IMR-90 (cell line): ENCODE measurements at regions not wholly inside any gene's neighbourhood (a gene's known extent, or its start where the extent isn't known, plus 50 kb on each side); places are given as distances from the start of the nearest gene placed in this dataset.

Experiments used
- ATAC-seq: fragments of 200-7000 bp; cut with Tn5 transposase; 2 replicates; pipeline ENCODE4 v1.9.1; 2020; ENCODE audit warnings: low read depth, mild to moderate bottlenecking, moderate library complexity
- BruUV-seq: library from RNA; stranded (reverse); fragments of 400-500 nt; replicated peaks from 2 replicates; lab custom pipeline; 2021; lab: Mats Ljungman, UMichigan
- CTCF ChIA-PET: fragments of 300-600 bp; formaldehyde crosslinking; extraction: SDS; loops from one replicate; lab custom pipeline; 2021; ENCODE audit warnings: antibody characterized with exemption; lab: Yijun Ruan, JAX
- POLR2A ChIA-PET: fragments of 300-600 bp; sonication (Branson Sonifier 250); formaldehyde crosslinking; loops from one replicate; lab custom pipeline; 2022; ENCODE audit warnings: antibody characterized with exemption; ENCODE audit not compliant: unreplicated experiment; lab: Charles Lee
- DNase-seq: peaks from one replicate; pipeline ENCODE4 v3.0.0; 2013
- H2AFZ ChIP-seq: replicated peaks from 2 replicates; pipeline ENCODE3; 2013; ENCODE audit warnings: low read length, mild to moderate bottlenecking; ENCODE audit not compliant: poor library complexity
- H2AK5ac ChIP-seq: 2 replicates; pipeline ENCODE4 v1.6.1; 2013; ENCODE audit warnings: low read depth, low read length, inconsistent platforms
- H2AK9ac ChIP-seq: replicated peaks from 2 replicates; pipeline ENCODE3; 2013; ENCODE audit warnings: mild to moderate bottlenecking, low read depth, low read length, moderate library complexity; ENCODE audit not compliant: poor library complexity
- H2BK120ac ChIP-seq: 2 replicates; pipeline ENCODE4 v1.6.1; 2013; ENCODE audit warnings: low read depth, low read length, inconsistent platforms
- H2BK15ac ChIP-seq: 3 replicates; pipeline ENCODE4 v1.6.1; 2013; ENCODE audit warnings: low read depth, low read length, inconsistent platforms
- H2BK20ac ChIP-seq: 2 replicates; pipeline ENCODE4 v1.6.1; 2013; ENCODE audit warnings: low read depth, mild to moderate bottlenecking, inconsistent platforms, low read length, moderate library complexity
- H2BK5ac ChIP-seq: 2 replicates; pipeline ENCODE4 v1.6.1; 2013; ENCODE audit warnings: mild to moderate bottlenecking, low read depth, low read length, inconsistent platforms; ENCODE audit not compliant: poor library complexity, severe bottlenecking
- H3K14ac ChIP-seq: replicated peaks from 2 replicates; pipeline ENCODE4 v1.6.1; 2013; ENCODE audit warnings: low read depth, low read length, inconsistent platforms
- H3K18ac ChIP-seq: 2 replicates; pipeline ENCODE4 v1.6.1; 2013; ENCODE audit warnings: low read depth, low read length, control low read depth
- H3K23ac ChIP-seq: 2 replicates; pipeline ENCODE4 v1.6.1; 2013; ENCODE audit warnings: low read depth, low read length, inconsistent platforms
- H3K27ac ChIP-seq: 2 replicates; pipeline ENCODE4 v1.5.1; 2013; ENCODE audit warnings: mild to moderate bottlenecking, control low read depth, low read length; ENCODE audit not compliant: insufficient read depth
- H3K27me3 ChIP-seq: 2 replicates; pipeline ENCODE4 v1.6.1; 2013; ENCODE audit warnings: low read length; ENCODE audit not compliant: control insufficient read depth, insufficient read depth
- H3K36me3 ChIP-seq: 2 replicates; pipeline ENCODE4 v1.6.1; 2013; ENCODE audit warnings: low read length, mixed read lengths; ENCODE audit not compliant: control insufficient read depth, insufficient read depth
- H3K4ac ChIP-seq: 2 replicates; pipeline ENCODE4 v1.6.1; 2013; ENCODE audit warnings: low read depth, low read length, inconsistent platforms
- H3K4me1 ChIP-seq: 2 replicates; pipeline ENCODE4 v1.6.1; 2013; ENCODE audit warnings: low read length, mixed read lengths; ENCODE audit not compliant: control insufficient read depth, insufficient read depth
- H3K4me2 ChIP-seq: 2 replicates; pipeline ENCODE4 v1.6.1; 2013; ENCODE audit warnings: low read depth, mild to moderate bottlenecking, control low read depth, low read length, moderate library complexity
- H3K4me3 ChIP-seq: 2 replicates; pipeline ENCODE4 v1.5.1; 2013; ENCODE audit warnings: low read depth, mild to moderate bottlenecking, control low read depth, low read length, moderate library complexity; ENCODE audit not compliant: insufficient read depth
- H3K56ac ChIP-seq: 2 replicates; pipeline ENCODE4 v1.6.1; 2013; ENCODE audit warnings: low read length, inconsistent platforms; ENCODE audit not compliant: insufficient read depth; ENCODE audit errors: extremely low read depth
- H3K79me1 ChIP-seq, 2 experiments: 2 replicates each; pipeline ENCODE4 v1.6.1; 2013; ENCODE audit warnings: low read length in 2 of 2, inconsistent platforms in 1 of 2, low read depth in 1 of 2
- H3K9ac ChIP-seq: 2 replicates; pipeline ENCODE4 v1.6.1; 2013; ENCODE audit warnings: low read depth, low read length, control low read depth
- H3K9me1 ChIP-seq: 2 replicates; pipeline ENCODE4 v1.6.1; 2013; ENCODE audit warnings: low read length, inconsistent platforms; ENCODE audit not compliant: insufficient read depth
- H3K9me3 ChIP-seq: 2 replicates; pipeline ENCODE4 v1.6.1; 2013; ENCODE audit warnings: low read length; ENCODE audit not compliant: control insufficient read depth, insufficient read depth
- H4K20me1 ChIP-seq: 2 replicates; pipeline ENCODE4 v1.6.1; 2013; ENCODE audit warnings: low read length, inconsistent platforms; ENCODE audit not compliant: insufficient read depth
- H4K5ac ChIP-seq: 2 replicates; pipeline ENCODE4 v1.6.1; 2013; ENCODE audit warnings: mild to moderate bottlenecking, low read depth, low read length, control low read depth
- H4K8ac ChIP-seq, 2 experiments: 2 replicates each; pipeline ENCODE4 v1.6.1; 2013; ENCODE audit warnings: low read depth in 2 of 2, low read length in 2 of 2, control low read depth in 1 of 2, inconsistent platforms in 1 of 2
- H4K91ac ChIP-seq: 2 replicates; pipeline ENCODE4 v1.6.1; 2013; ENCODE audit warnings: low read depth, low read length, inconsistent platforms; ENCODE audit not compliant: insufficient read depth
- MAFK ChIP-seq: IDR thresholded peaks from 2 replicates; pipeline ENCODE4 v1.6.1; 2012; ENCODE audit warnings: low read depth, low read length, improper control_type of control experiment
- NFE2L2 ChIP-seq: fragments of 150-350 bp; IDR thresholded peaks from 2 replicates; pipeline ENCODE4 v1.6.1; 2016; ENCODE audit warnings: low read depth, mild to moderate bottlenecking, low read length
- SMC3 ChIP-seq: fragments of 150-350 bp; IDR thresholded peaks from 2 replicates; pipeline ENCODE4 v1.6.1; 2016; ENCODE audit warnings: low read depth, mild to moderate bottlenecking, antibody characterized with exemption, low read length, moderate library complexity
- WGBS, 2 experiments: methylation state at CpG; one replicate each; pipeline versions ENCODE4 v1.1.5 to v1.1.7; 2013; ENCODE audit warnings: missing lambda C conversion rate in 2 of 2; ENCODE audit not compliant: insufficient read length in 1 of 2; ENCODE audit errors: extremely low coverage in 2 of 2; 5-methylcytosine and 5-hydroxymethylcytosine counted together
- dilution Hi-C: fragments of 300-500 bp; cut with HindIII; formaldehyde crosslinking; loops from one replicate; pipeline ENCODE4 v1.14.3; 2018; ENCODE audit warnings: low sequenced_read_pairs; ENCODE audit not compliant: unreplicated experiment
- in situ Hi-C: fragments of 300-500 bp; cut with MboI; formaldehyde crosslinking; loops from 3 replicates; pipeline ENCODE4 v1.14.3; 2019; ENCODE audit warnings: low sequenced_read_pairs, inconsistent platforms, mixed read lengths
- intact Hi-C: fragments of 100-400 bp; cut with micrococcal nuclease; formaldehyde crosslinking; loops from 2 replicates; pipeline ENCODE4 v1.10.0; 2022

DNA sequence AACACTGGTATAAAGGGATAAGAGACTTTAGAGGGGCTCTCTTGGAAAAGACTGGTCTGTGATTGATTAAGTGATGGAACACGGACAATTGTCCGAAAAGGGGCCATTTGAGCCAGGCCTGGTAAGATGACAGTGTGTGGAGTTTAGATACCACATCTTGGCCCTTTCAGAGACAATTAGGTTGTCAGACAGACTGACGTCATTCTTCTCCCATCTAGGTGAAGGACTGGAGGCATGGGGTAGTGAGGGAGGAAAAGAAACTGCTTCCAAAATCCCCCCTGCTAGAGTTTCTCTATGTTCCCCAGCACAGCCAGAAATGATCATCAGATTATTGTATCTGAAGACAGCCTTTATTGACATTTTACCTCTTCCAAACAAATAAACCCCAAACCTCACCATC, 84.8 kb upstream of the MYO3A start:
- Histone ChIP-seq H3K4me3 (no peak overlapping the region), H3K14ac (no peak overlapping the region), H3K9me3 (peaks cover 15% of the 10 kb centered on the region), H3K23ac (no peak overlapping the region), H2BK5ac (no peak overlapping the region), H4K91ac (no peak overlapping the region), H4K8ac (no peak overlapping the region), H2BK15ac (no peak overlapping the region), H3K4ac (no peak overlapping the region), H2AK5ac (no peak overlapping the region), H3K18ac (no peak overlapping the region), H3K4me1 (no peaks in the 10 kb centered on the region), H2BK120ac (no peak overlapping the region), H4K5ac (no peak overlapping the region), H2BK20ac (no peak overlapping the region), H3K27me3 (no peaks in the 10 kb centered on the region), H3K4me2 (no peak overlapping the region), H2AK9ac (no peak overlapping the region), H3K27ac (no peak overlapping the region), H2AFZ (no peak overlapping the region), H3K79me1 (no peaks in the 10 kb centered on the region), H3K36me3 (no peaks in the 10 kb centered on the region), H3K9ac (no peak overlapping the region), H3K9me1 (no peaks in the 10 kb centered on the region), H3K56ac (no peak overlapping the region), H4K20me1 (no peaks in the 10 kb centered on the region)
- CTCF ChIA-PET = no interaction called here
- POLR2A ChIA-PET = no interaction called here
- WGBS, 2 experiments = no CpG with 5 or more reads among the region's 3 CpGs
- ATAC-seq (no peak), DNase-seq (no peak)
- intact Hi-C loops = no loop called here
- dilution Hi-C loops = no loop called here
- BruUV-seq = no TSS peak
- in situ Hi-C loops = no loop called here
- no peak for TF ChIP-seq NFE2L2
- no peak for TF ChIP-seq MAFK
- TF ChIP-seq SMC3 = no peak
